WTC11 (cell line): ENCODE measurements at regions not wholly inside any gene's neighbourhood (a gene's known extent, or its start where the extent isn't known, plus 50 kb on each side); places are given as distances from the start of the nearest gene placed in this dataset.

ENCODE experiments used
- CBFB ChIP-seq: sonication (generic); formaldehyde crosslinking; IDR thresholded peaks from 2 replicates; pipeline ENCODE4 v1.8.1; 2022; ENCODE audit warnings: mild to moderate bottlenecking, low read depth, missing genetic modification reagents
- ELF4 ChIP-seq: sonication (generic); formaldehyde crosslinking; IDR thresholded peaks from 2 replicates; pipeline ENCODE4 v1.8.1; 2022; ENCODE audit warnings: low read depth, mild to moderate bottlenecking, moderate library complexity, missing genetic modification reagents
- ETV6 ChIP-seq: sonication (generic); formaldehyde crosslinking; IDR thresholded peaks from 2 replicates; pipeline ENCODE4 v1.8.1; 2022; ENCODE audit warnings: mild to moderate bottlenecking, missing genetic modification reagents
- NFYB ChIP-seq: sonication (generic); formaldehyde crosslinking; conservative IDR thresholded peaks from 2 replicates; pipeline ENCODE4 v1.8.0; 2022; ENCODE audit warnings: low read depth, missing genetic modification reagents
- SP1 ChIP-seq: sonication (generic); formaldehyde crosslinking; conservative IDR thresholded peaks from 2 replicates; pipeline ENCODE4 v1.8.1; 2022; ENCODE audit warnings: missing genetic modification reagents
- TCF7 ChIP-seq: sonication (generic); formaldehyde crosslinking; IDR thresholded peaks from 2 replicates; pipeline ENCODE4 v1.8.0; 2022; ENCODE audit warnings: mild to moderate bottlenecking, low read depth, missing genetic modification reagents, moderate library complexity
- USF1 ChIP-seq: sonication (generic); formaldehyde crosslinking; IDR thresholded peaks from 2 replicates; pipeline ENCODE4 v1.8.0; 2022; ENCODE audit warnings: mild to moderate bottlenecking, missing genetic modification reagents
- TF ChIP-seq, protein P1 (sequence below): fragments of 200-600 bp; IDR thresholded peaks from 2 replicates; pipeline ENCODE4 v1.8.0; 2022; ENCODE audit warnings: antibody characterized with exemption
- TF ChIP-seq, protein P2 (sequence below): sonication (generic); formaldehyde crosslinking; IDR thresholded peaks from 2 replicates; pipeline ENCODE4 v1.8.1; 2022; ENCODE audit warnings: low read depth, mild to moderate bottlenecking, moderate library complexity, missing genetic modification reagents, borderline replicate concordance
- TF ChIP-seq, protein P3 (sequence below): sonication (generic); formaldehyde crosslinking; IDR thresholded peaks from 2 replicates; pipeline ENCODE4 v1.8.0; 2022; ENCODE audit warnings: missing genetic modification reagents
- TF ChIP-seq, protein P4 (sequence below): sonication (generic); formaldehyde crosslinking; IDR thresholded peaks from 2 replicates; pipeline ENCODE4 v1.8.1; 2023; ENCODE audit warnings: mild to moderate bottlenecking, missing genetic modification reagents
- TF ChIP-seq, protein P5 (sequence below): sonication (generic); formaldehyde crosslinking; IDR thresholded peaks from 2 replicates; pipeline ENCODE4 v1.8.1; 2023; ENCODE audit warnings: mild to moderate bottlenecking, missing genetic modification reagents

GRCh38 chr3:193776626-193777358 lies 183.8 kb downstream of the OPA1 start:
- TF ChIP-seq, protein P1, sequence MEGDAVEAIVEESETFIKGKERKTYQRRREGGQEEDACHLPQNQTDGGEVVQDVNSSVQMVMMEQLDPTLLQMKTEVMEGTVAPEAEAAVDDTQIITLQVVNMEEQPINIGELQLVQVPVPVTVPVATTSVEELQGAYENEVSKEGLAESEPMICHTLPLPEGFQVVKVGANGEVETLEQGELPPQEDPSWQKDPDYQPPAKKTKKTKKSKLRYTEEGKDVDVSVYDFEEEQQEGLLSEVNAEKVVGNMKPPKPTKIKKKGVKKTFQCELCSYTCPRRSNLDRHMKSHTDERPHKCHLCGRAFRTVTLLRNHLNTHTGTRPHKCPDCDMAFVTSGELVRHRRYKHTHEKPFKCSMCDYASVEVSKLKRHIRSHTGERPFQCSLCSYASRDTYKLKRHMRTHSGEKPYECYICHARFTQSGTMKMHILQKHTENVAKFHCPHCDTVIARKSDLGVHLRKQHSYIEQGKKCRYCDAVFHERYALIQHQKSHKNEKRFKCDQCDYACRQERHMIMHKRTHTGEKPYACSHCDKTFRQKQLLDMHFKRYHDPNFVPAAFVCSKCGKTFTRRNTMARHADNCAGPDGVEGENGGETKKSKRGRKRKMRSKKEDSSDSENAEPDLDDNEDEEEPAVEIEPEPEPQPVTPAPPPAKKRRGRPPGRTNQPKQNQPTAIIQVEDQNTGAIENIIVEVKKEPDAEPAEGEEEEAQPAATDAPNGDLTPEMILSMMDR = no peak
- TF ChIP-seq USF1 (CRISPR knock-in tag) (no peak), TCF7 (no peak), CBFB (no peak), ELF4 (CRISPR knock-in tag) (no peak), ETV6 (no peak), SP1 (CRISPR knock-in tag) (no peak), NFYB (CRISPR knock-in tag) (no peak)
- TF ChIP-seq, protein P2, sequence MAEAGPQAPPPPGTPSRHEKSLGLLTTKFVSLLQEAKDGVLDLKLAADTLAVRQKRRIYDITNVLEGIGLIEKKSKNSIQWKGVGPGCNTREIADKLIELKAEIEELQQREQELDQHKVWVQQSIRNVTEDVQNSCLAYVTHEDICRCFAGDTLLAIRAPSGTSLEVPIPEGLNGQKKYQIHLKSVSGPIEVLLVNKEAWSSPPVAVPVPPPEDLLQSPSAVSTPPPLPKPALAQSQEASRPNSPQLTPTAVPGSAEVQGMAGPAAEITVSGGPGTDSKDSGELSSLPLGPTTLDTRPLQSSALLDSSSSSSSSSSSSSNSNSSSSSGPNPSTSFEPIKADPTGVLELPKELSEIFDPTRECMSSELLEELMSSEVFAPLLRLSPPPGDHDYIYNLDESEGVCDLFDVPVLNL (CRISPR knock-in tag) = no peak
- TF ChIP-seq, protein P3, sequence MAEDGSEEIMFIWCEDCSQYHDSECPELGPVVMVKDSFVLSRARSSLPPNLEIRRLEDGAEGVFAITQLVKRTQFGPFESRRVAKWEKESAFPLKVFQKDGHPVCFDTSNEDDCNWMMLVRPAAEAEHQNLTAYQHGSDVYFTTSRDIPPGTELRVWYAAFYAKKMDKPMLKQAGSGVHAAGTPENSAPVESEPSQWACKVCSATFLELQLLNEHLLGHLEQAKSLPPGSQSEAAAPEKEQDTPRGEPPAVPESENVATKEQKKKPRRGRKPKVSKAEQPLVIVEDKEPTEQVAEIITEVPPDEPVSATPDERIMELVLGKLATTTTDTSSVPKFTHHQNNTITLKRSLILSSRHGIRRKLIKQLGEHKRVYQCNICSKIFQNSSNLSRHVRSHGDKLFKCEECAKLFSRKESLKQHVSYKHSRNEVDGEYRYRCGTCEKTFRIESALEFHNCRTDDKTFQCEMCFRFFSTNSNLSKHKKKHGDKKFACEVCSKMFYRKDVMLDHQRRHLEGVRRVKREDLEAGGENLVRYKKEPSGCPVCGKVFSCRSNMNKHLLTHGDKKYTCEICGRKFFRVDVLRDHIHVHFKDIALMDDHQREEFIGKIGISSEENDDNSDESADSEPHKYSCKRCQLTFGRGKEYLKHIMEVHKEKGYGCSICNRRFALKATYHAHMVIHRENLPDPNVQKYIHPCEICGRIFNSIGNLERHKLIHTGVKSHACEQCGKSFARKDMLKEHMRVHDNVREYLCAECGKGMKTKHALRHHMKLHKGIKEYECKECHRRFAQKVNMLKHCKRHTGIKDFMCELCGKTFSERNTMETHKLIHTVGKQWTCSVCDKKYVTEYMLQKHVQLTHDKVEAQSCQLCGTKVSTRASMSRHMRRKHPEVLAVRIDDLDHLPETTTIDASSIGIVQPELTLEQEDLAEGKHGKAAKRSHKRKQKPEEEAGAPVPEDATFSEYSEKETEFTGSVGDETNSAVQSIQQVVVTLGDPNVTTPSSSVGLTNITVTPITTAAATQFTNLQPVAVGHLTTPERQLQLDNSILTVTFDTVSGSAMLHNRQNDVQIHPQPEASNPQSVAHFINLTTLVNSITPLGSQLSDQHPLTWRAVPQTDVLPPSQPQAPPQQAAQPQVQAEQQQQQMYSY (CRISPR knock-in tag) = no peak
- TF ChIP-seq, protein P4, sequence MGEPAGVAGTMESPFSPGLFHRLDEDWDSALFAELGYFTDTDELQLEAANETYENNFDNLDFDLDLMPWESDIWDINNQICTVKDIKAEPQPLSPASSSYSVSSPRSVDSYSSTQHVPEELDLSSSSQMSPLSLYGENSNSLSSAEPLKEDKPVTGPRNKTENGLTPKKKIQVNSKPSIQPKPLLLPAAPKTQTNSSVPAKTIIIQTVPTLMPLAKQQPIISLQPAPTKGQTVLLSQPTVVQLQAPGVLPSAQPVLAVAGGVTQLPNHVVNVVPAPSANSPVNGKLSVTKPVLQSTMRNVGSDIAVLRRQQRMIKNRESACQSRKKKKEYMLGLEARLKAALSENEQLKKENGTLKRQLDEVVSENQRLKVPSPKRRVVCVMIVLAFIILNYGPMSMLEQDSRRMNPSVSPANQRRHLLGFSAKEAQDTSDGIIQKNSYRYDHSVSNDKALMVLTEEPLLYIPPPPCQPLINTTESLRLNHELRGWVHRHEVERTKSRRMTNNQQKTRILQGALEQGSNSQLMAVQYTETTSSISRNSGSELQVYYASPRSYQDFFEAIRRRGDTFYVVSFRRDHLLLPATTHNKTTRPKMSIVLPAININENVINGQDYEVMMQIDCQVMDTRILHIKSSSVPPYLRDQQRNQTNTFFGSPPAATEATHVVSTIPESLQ (CRISPR knock-in tag) = no peak
- TF ChIP-seq, protein P5, sequence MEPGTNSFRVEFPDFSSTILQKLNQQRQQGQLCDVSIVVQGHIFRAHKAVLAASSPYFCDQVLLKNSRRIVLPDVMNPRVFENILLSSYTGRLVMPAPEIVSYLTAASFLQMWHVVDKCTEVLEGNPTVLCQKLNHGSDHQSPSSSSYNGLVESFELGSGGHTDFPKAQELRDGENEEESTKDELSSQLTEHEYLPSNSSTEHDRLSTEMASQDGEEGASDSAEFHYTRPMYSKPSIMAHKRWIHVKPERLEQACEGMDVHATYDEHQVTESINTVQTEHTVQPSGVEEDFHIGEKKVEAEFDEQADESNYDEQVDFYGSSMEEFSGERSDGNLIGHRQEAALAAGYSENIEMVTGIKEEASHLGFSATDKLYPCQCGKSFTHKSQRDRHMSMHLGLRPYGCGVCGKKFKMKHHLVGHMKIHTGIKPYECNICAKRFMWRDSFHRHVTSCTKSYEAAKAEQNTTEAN (CRISPR knock-in tag) = no peak
